Keratinocyte (primary cell): ENCODE measurements at regions not wholly inside any gene's neighbourhood (a gene's known extent, or its start where the extent isn't known, plus 50 kb on each side); places are given as distances from the start of the nearest gene placed in this dataset.

Experiments
- DNase-seq: peaks from one replicate; pipeline ENCODE4 v3.0.0-alpha.2; 2011; ENCODE audit warnings: low read depth, missing footprints, low spot score
- FAIRE-seq: peaks from 2 replicates; lab custom pipeline; 2011; peaks lifted over from hg19 to GRCh38; lab: Jason Lieb, UNC
- H2AFZ ChIP-seq: 2 replicates; pipeline ENCODE4 v1.6.0; 2012; ENCODE audit warnings: low read length, control low read depth, inconsistent platforms; ENCODE audit not compliant: control insufficient read depth
- H3K27ac ChIP-seq: 2 replicates; pipeline ENCODE4 v1.5.1; 2011; ENCODE audit warnings: low read length; ENCODE audit not compliant: control insufficient read depth, insufficient read depth
- H3K27me3 ChIP-seq: 3 replicates; pipeline ENCODE4 v1.6.0; 2011; ENCODE audit warnings: low read length; ENCODE audit not compliant: control insufficient read depth, insufficient read depth; ENCODE audit errors: extremely low read depth
- H3K36me3 ChIP-seq, 2 experiments: 2 replicates in 1 of 2; 3 replicates in 1 of 2; pipeline ENCODE4 v1.5.1; 2011; ENCODE audit warnings: low read length in 2 of 2, mild to moderate bottlenecking in 1 of 2; ENCODE audit not compliant: control insufficient read depth in 2 of 2, insufficient read depth in 2 of 2; ENCODE audit errors: extremely low read depth in 1 of 2
- H3K4me1 ChIP-seq: 3 replicates; pipeline ENCODE4 v1.5.1; 2011; ENCODE audit warnings: low read length; ENCODE audit not compliant: control insufficient read depth, insufficient read depth; ENCODE audit errors: extremely low read depth
- H3K4me2 ChIP-seq: 3 replicates; pipeline ENCODE4 v1.6.0; 2011; ENCODE audit warnings: low read depth, low read length; ENCODE audit not compliant: control insufficient read depth, insufficient read depth; ENCODE audit errors: extremely low read depth
- H3K4me3 ChIP-seq, 3 experiments: fragments of 200-600 bp in 1 of 3; sonication (generic) in 1 of 3; 2 replicates in 2 of 3; 3 replicates in 1 of 3; pipeline ENCODE4 v1.5.1; 2011 to 2016; ENCODE audit warnings: low read length in 3 of 3, mild to moderate bottlenecking in 3 of 3, control low read depth in 2 of 3, inconsistent platforms in 1 of 3, low read depth in 1 of 3, mixed read lengths in 1 of 3, mixed run types in 1 of 3, moderate library complexity in 1 of 3; ENCODE audit not compliant: control insufficient read depth in 2 of 3, insufficient read depth in 2 of 3; ENCODE audit errors: extremely low read depth in 1 of 3
- H3K79me2 ChIP-seq: 2 replicates; pipeline ENCODE4 v1.6.0; 2012; ENCODE audit warnings: low read length; ENCODE audit not compliant: control insufficient read depth, insufficient read depth
- H3K9ac ChIP-seq: 3 replicates; pipeline ENCODE4 v1.6.0; 2011; ENCODE audit warnings: low read length; ENCODE audit not compliant: control insufficient read depth, insufficient read depth; ENCODE audit errors: extremely low read depth
- H3K9me1 ChIP-seq: 3 replicates; pipeline ENCODE4 v1.6.0; 2011; ENCODE audit warnings: low read length; ENCODE audit not compliant: control insufficient read depth, insufficient read depth; ENCODE audit errors: extremely low read depth
- H3K9me3 ChIP-seq: 2 replicates; pipeline ENCODE4 v1.5.1; 2012; ENCODE audit warnings: low read depth, low read length; ENCODE audit not compliant: control insufficient read depth
- H4K20me1 ChIP-seq: 3 replicates; pipeline ENCODE4 v1.6.0; 2011; ENCODE audit warnings: low read length; ENCODE audit not compliant: control insufficient read depth, insufficient read depth; ENCODE audit errors: extremely low read depth
- EZH2 ChIP-seq: IDR thresholded peaks from one replicate; pipeline ENCODE4 v1.6.1; 2012; ENCODE audit warnings: inconsistent platforms, mild to moderate bottlenecking, low read length, moderate library complexity
- dilution Hi-C: fragments of 300-500 bp; cut with MboI; formaldehyde crosslinking; loops from one replicate; pipeline ENCODE4 v1.7.0; 2020; ENCODE audit warnings: low sequenced_read_pairs; ENCODE audit not compliant: extremely low pct_ligation_motif_present
- TF ChIP-seq, protein P1 (sequence below), 3 experiments: IDR thresholded peaks in 1 of 3; conservative IDR thresholded peaks in 1 of 3; optimal IDR thresholded peaks in 1 of 3; 2 replicates in 2 of 3; 3 replicates in 1 of 3; pipeline versions ENCODE3 to v1.5.1; 2011; ENCODE audit warnings: low read length in 3 of 3, mild to moderate bottlenecking in 3 of 3, moderate library complexity in 2 of 3, control low read depth in 1 of 3, inconsistent platforms in 1 of 3; ENCODE audit not compliant: insufficient read depth in 2 of 3; ENCODE audit errors: extremely low read depth in 1 of 3

- no peak overlapping the region for H3K4me3 ChIP-seq
- H3K36me3 ChIP-seq: no peaks in the 10 kb centered on the region
- H3K79me2 ChIP-seq: no peaks in the 10 kb centered on the region
- H3K9me3 ChIP-seq: no peaks in the 10 kb centered on the region
- H4K20me1 ChIP-seq: no peaks in the 10 kb centered on the region
- FAIRE-seq: no peak
- H3K4me2 ChIP-seq: no peak overlapping the region
- H2AFZ ChIP-seq: no peak overlapping the region
- dilution Hi-C loops: no loop called here
- H3K9ac ChIP-seq: no peak overlapping the region
- TF ChIP-seq, protein P1, sequence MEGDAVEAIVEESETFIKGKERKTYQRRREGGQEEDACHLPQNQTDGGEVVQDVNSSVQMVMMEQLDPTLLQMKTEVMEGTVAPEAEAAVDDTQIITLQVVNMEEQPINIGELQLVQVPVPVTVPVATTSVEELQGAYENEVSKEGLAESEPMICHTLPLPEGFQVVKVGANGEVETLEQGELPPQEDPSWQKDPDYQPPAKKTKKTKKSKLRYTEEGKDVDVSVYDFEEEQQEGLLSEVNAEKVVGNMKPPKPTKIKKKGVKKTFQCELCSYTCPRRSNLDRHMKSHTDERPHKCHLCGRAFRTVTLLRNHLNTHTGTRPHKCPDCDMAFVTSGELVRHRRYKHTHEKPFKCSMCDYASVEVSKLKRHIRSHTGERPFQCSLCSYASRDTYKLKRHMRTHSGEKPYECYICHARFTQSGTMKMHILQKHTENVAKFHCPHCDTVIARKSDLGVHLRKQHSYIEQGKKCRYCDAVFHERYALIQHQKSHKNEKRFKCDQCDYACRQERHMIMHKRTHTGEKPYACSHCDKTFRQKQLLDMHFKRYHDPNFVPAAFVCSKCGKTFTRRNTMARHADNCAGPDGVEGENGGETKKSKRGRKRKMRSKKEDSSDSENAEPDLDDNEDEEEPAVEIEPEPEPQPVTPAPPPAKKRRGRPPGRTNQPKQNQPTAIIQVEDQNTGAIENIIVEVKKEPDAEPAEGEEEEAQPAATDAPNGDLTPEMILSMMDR (optimal IDR thresholded peaks at IDR 0.05 in 1 of 3, IDR thresholded peaks at IDR 0.05 in 1 of 3, conservative IDR thresholded peaks at IDR 0.05 in 1 of 3; ENCODE audit: extremely low read depth in 1 of 3, insufficient read depth in 2 of 3, low read length in 3 of 3): no peak
- TF ChIP-seq EZH2: no peak
- DNase-seq: no peak
- H3K4me1 ChIP-seq: no peaks in the 10 kb centered on the region
- H3K27me3 ChIP-seq: no peaks in the 10 kb centered on the region
- H3K27ac ChIP-seq: no peak overlapping the region
- H3K9me1 ChIP-seq: no peaks in the 10 kb centered on the region
Measured at GRCh38 chr22:47605441-47605840, 843.0 kb downstream of the TBC1D22A start.

- Histone ChIP-seq H3K79me2 (no peaks in the 10 kb centered on the region), H3K9me3 (no peaks in the 10 kb centered on the region), H3K4me3 (no peak overlapping the region), H3K27ac (no peak overlapping the region), H3K36me3 (no peaks in the 10 kb centered on the region), H4K20me1 (no peaks in the 10 kb centered on the region), H3K4me1 (no peaks in the 10 kb centered on the region), H3K9me1 (no peaks in the 10 kb centered on the region), H3K4me2 (no peak overlapping the region), H2AFZ (no peak overlapping the region), H3K9ac (no peak overlapping the region), H3K27me3 (no peaks in the 10 kb centered on the region)
- DNase-seq: no peak
- TF ChIP-seq, protein P1 (optimal IDR thresholded peaks at IDR 0.05 in 1 of 3, IDR thresholded peaks at IDR 0.05 in 1 of 3, conservative IDR thresholded peaks at IDR 0.05 in 1 of 3; ENCODE audit: extremely low read depth in 1 of 3, insufficient read depth in 2 of 3, low read length in 3 of 3): no peak
- TF ChIP-seq EZH2: no peak
- dilution Hi-C loops: no loop called here
- FAIRE-seq: no peak
Measured at GRCh38 chr22:47604563-47604962, 842.1 kb downstream of the TBC1D22A start.
